Heart right ventricle (tissue), 16 donors: ENCODE measurements at regions not wholly inside any gene's neighbourhood (a gene's known extent, or its start where the extent isn't known, plus 50 kb on each side); places are given as distances from the start of the nearest gene placed in this dataset.

Experiments
- ATAC-seq, 8 donors: fragments of 200-7000 bp; cut with Tn5 transposase; one replicate each; pipeline ENCODE4 v1.9.1; 2020; ENCODE audit warnings: mild to moderate bottlenecking in 8 of 8, moderate library complexity in 8 of 8, moderate number of reproducible peaks in 1 of 8
- DNase-seq, 2 donors: peaks; one replicate each; pipeline ENCODE4 v3.0.0-alpha.2; 2020
- H3K27ac ChIP-seq, 10 donors: fragments of 200-600 bp; sonication (generic) in 2 of 10; one replicate each; pipeline versions ENCODE4 v1.5.0 to v1.8.0; 2020 to 2022; ENCODE audit warnings: mild to moderate bottlenecking in 3 of 10
- H3K27me3 ChIP-seq, 7 donors: fragments of 200-600 bp; one replicate each; pipeline ENCODE4 v1.8.0; 2021 to 2022; ENCODE audit warnings: mild to moderate bottlenecking in 2 of 7
- H3K36me3 ChIP-seq, 9 donors: fragments of 200-600 bp; sonication (generic) in 1 of 9; one replicate each; pipeline versions ENCODE4 v1.5.0 to v1.8.0; 2020 to 2022; ENCODE audit warnings: mild to moderate bottlenecking in 2 of 9
- H3K4me1 ChIP-seq, 9 donors: fragments of 200-600 bp; sonication (generic) in 1 of 9; one replicate each; pipeline versions ENCODE4 v1.5.0 to v1.8.0; 2020 to 2022; ENCODE audit warnings: mild to moderate bottlenecking in 4 of 9
- H3K4me3 ChIP-seq, 10 donors: fragments of 200-600 bp; sonication (generic) in 2 of 10; one replicate each; pipeline versions ENCODE4 v1.5.0 to v1.8.0; 2020 to 2022; ENCODE audit warnings: mild to moderate bottlenecking in 7 of 10, moderate library complexity in 2 of 10
- H3K9me3 ChIP-seq, 11 donors: fragments of 200-600 bp in 10 of 11; sonication (generic) in 2 of 11; one replicate each; pipeline versions ENCODE4 v1.5.0 to v1.8.0; 2013 to 2022; ENCODE audit warnings: mild to moderate bottlenecking in 2 of 11, control low read depth in 1 of 11, moderate library complexity in 1 of 11
- CTCF ChIP-seq, 9 donors: fragments of 200-600 bp; sonication (generic) in 2 of 9; IDR thresholded peaks; one replicate each; pipeline versions ENCODE4 v1.5.0 to v1.8.0; 2021 to 2022; ENCODE audit warnings: antibody characterized with exemption in 9 of 9, mild to moderate bottlenecking in 5 of 9, moderate library complexity in 1 of 9
- WGBS, 2 donors: extraction: QIAGEN DNeasy Blood & Tissue Kit; methylation state at CpG; one replicate each; pipeline ENCODE4 v1.1.7; 2013; ENCODE audit warnings: inconsistent platforms in 1 of 2; 5-methylcytosine and 5-hydroxymethylcytosine counted together
- intact Hi-C, 10 donors: fragments of 100-400 bp; cut with DNase I; formaldehyde crosslinking; loops; one replicate each; pipeline versions ENCODE4 v1.11.1 to v1.14.2; 2022
- donor health status: Arrhythmogenic right ventricular cardiomyopathy.
- donor health status: ischemic (EF 13 %, LVEDD 7.1; RV severe dilation, severe dysfunction).
- donor health status: healthy with polysubstance abuse.
- donor health status: DM: no; HTN: yes; CAD: no.
- donor health status: DM: no; HTN: no; CAD: no.
- donor health status: ischemic (EF 25% LVEDD 6.9; RV normal size, moderate dysfunction).
- donor health status: ischemic (EF 25% LVEDD 5.7; RV mildly dilated, moderate dysfunction).
- donor health status: healthy.
- donor health status: DM: yes; HTN: yes; CAD: no.
- donor health status: Ischemic cardiomyopathy.
- donor health status: ischemic (EF 35%, LVEDD 5.7; RV mildly dilated, moderate dysfunction).
- donor health status: nonischemic (EF 11% LVEDD 7.7; RV severe dilation, severe dysfunction).
- donor health status: DM: yes; HTN: yes; CAD: no.
- donor health status: PGD.
- donor health status: ischemic (EF 29% LVEDD 5.4; RV normal size, mild dysfunction).
- donor health status: nonischemic (EF 23%, LVEDD 6.1; RV moderate dilation, normal function).

DNA sequence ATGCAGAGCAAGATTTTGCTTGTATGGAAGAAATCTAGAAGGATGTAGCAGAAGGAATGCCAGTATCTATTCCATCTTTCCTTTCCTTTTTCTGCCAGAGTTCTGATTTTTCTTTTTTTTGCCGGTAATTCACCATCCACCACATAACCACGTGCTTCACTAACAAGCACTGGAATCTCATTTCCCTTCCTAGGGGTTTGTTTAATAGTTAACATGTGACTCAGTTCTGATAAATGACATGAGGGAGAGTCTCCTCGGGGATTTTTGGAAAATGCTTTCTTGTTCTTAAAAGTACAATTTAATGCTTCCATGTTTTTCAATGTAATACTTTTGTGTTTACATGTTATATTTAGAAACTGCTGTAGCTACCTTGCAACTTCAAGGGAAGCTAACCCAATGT, 590.2 kb downstream of the SH2D4B start:
- H3K4me1 ChIP-seq, result no peaks in the 10 kb centered on the region
- H3K9me3 ChIP-seq, result no peaks in the 10 kb centered on the region
- DNase-seq, result no peak
- no peaks in the 10 kb centered on the region for H3K36me3 ChIP-seq
- no peak overlapping the region for H3K27ac ChIP-seq
- no peak for ATAC-seq
- intact Hi-C loops, result no loop called here
- WGBS, 2 donors, result 48 to 56% methylated on average over 3 of the region's 3 CpGs
- peaks cover 0 to 8% (median 0%) of the 10 kb centered on the region in 7 donors for H3K27me3 ChIP-seq
- no peak for TF ChIP-seq CTCF (IDR thresholded peaks at IDR 0.05)
- H3K4me3 ChIP-seq, result no peak overlapping the region

DNA sequence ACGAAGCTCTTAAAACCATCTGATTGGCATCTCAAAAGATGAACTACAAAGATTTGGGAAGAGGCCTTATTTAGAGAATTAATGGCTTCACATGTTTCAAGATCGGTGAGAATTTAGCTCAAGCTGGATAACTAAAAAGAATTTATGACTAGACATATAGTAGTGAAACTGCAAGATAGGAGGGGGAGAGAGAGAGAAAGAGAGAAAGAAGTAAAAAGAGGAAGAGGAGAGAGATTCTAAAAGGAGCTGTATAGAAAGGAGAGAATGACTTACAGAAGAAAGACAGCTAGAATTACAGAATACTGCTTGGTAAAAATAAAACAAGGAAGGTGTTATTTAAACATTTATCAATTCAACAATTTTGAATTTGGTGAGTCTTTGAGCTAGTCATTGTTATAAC, 592.3 kb downstream of the SH2D4B start:
- Histone ChIP-seq H3K4me3 (no peak overlapping the region), H3K9me3 (no peaks in the 10 kb centered on the region), H3K36me3 (no peaks in the 10 kb centered on the region), H3K27ac (no peak overlapping the region), H3K27me3 (peaks cover 0 to 3% (median 0%) of the 10 kb centered on the region in 7 donors), H3K4me1 (no peaks in the 10 kb centered on the region)
- ATAC-seq (no peak), DNase-seq (no peak)
- intact Hi-C loops, result no loop called here
- 85 to 89% methylated on average over 2 of the region's 2 CpGs for WGBS, 2 donors
- no peak for TF ChIP-seq CTCF (IDR thresholded peaks at IDR 0.05)

- DNase-seq (no peak), ATAC-seq (no peak)
- H3K27me3 ChIP-seq, result no peaks in the 10 kb centered on the region
- no peak overlapping the region for H3K4me3 ChIP-seq
- H3K9me3 ChIP-seq, result peaks cover 0 to 7% (median 0%) of the 10 kb centered on the region in 11 donors
- H3K4me1 ChIP-seq, result no peaks in the 10 kb centered on the region
- no peak for TF ChIP-seq CTCF (IDR thresholded peaks at IDR 0.05)
- no peak overlapping the region for H3K27ac ChIP-seq
- WGBS, 2 donors, result 62 to 68% methylated on average over 3 of the region's 3 CpGs
- intact Hi-C loops, result no loop called here
- no peaks in the 10 kb centered on the region for H3K36me3 ChIP-seq
Observed at GRCh38 chr10:81135851-81136250, 598.1 kb downstream of the SH2D4B start.

GRCh38 chr10:81136261-81136660, 598.6 kb downstream of the SH2D4B start:
- ATAC-seq (no peak), DNase-seq (no peak)
- Histone ChIP-seq H3K4me1 (no peaks in the 10 kb centered on the region), H3K27me3 (no peaks in the 10 kb centered on the region), H3K9me3 (peaks cover 0 to 7% (median 0%) of the 10 kb centered on the region in 11 donors), H3K27ac (no peak overlapping the region), H3K36me3 (no peaks in the 10 kb centered on the region), H3K4me3 (no peak overlapping the region)
- 72 to 84% methylated on average over 2 of the region's 2 CpGs for WGBS, 2 donors
- intact Hi-C loops, result no loop called here
- TF ChIP-seq CTCF (IDR thresholded peaks at IDR 0.05), result no peak

GRCh38 chr10:81145975-81146374, 608.3 kb downstream of the SH2D4B start:
- Histone ChIP-seq H3K27me3 (no peaks in the 10 kb centered on the region), H3K27ac (no peak overlapping the region), H3K36me3 (no peaks in the 10 kb centered on the region), H3K9me3 (peaks cover 0 to 3% (median 0%) of the 10 kb centered on the region in 11 donors), H3K4me3 (no peak overlapping the region), H3K4me1 (no peaks in the 10 kb centered on the region)
- no peak for TF ChIP-seq CTCF (IDR thresholded peaks at IDR 0.05)
- DNase-seq (no peak), ATAC-seq (no peak)
- 89 to 91% methylated on average over 8 of the region's 8 CpGs for WGBS, 2 donors
- intact Hi-C loops, result no loop called here
